Activated B cell treated with CpG ODN at 0.5 μM for 24 hours (primary cell): ENCODE measurements at regions not wholly inside any gene's neighbourhood (a gene's known extent, or its start where the extent isn't known, plus 50 kb on each side); places are given as distances from the start of the nearest gene placed in this dataset.

Experiments used
- ATAC-seq: fragments of 200-7000 bp; cut with Tn5 transposase; one replicate; pipeline ENCODE4 v1.10.0; 2021; ENCODE audit warnings: low read depth, mild to moderate bottlenecking, moderate library complexity
- CTCF ChIA-PET: fragments of 350-600 bp; sonication (Branson Sonifier 250); formaldehyde crosslinking; loops from one replicate; lab custom pipeline; 2021; ENCODE audit warnings: antibody characterized with exemption; lab: Charles Lee
- POLR2A ChIA-PET: fragments of 350-600 bp; sonication (Branson Sonifier 250); formaldehyde crosslinking; loops from one replicate; lab custom pipeline; 2021; ENCODE audit warnings: antibody characterized with exemption; lab: Charles Lee
- DNase-seq: peaks from one replicate; pipeline ENCODE4 v3.0.0; 2022
- H3K27ac Mint-ChIP-seq: one replicate; pipeline ENCODE4 v1.8.0; 2020; ENCODE audit warnings: mixed read lengths
- H3K27me3 Mint-ChIP-seq: one replicate; pipeline ENCODE4 v1.8.0; 2021; ENCODE audit warnings: mixed read lengths
- H3K36me3 Mint-ChIP-seq: one replicate; pipeline ENCODE4 v1.8.0; 2021; ENCODE audit warnings: low read depth, mixed read lengths
- H3K4me1 Mint-ChIP-seq: one replicate; pipeline ENCODE4 v1.8.0; 2021; ENCODE audit warnings: mixed read lengths
- H3K4me3 Mint-ChIP-seq: one replicate; pipeline ENCODE4 v1.8.0; 2020; ENCODE audit warnings: mild to moderate bottlenecking, mixed read lengths
- H3K9me3 Mint-ChIP-seq: one replicate; pipeline ENCODE4 v1.8.0; 2020; ENCODE audit warnings: mixed read lengths
- CTCF ChIP-seq: fragments of 200-600 bp; IDR thresholded peaks from one replicate; pipeline ENCODE4 v1.8.0; 2022; ENCODE audit warnings: antibody characterized with exemption, mild to moderate bottlenecking
- intact Hi-C: fragments of 100-400 bp; cut with micrococcal nuclease; formaldehyde crosslinking; loops from one replicate; pipeline ENCODE4 v1.15.1; 2024

GRCh38 chr3:21028412-21028811 is 722.6 kb downstream of the ZNF385D start:
- H3K27me3 Mint-ChIP-seq: no peaks in the 10 kb centered on the region
- H3K27ac Mint-ChIP-seq: no peak overlapping the region
- POLR2A ChIA-PET: no interaction called here
- H3K4me1 Mint-ChIP-seq: no peaks in the 10 kb centered on the region
- H3K4me3 Mint-ChIP-seq: no peak overlapping the region
- no peaks in the 10 kb centered on the region for H3K9me3 Mint-ChIP-seq
- DNase-seq (no peak), ATAC-seq (no peak)
- intact Hi-C loops: no loop called here
- H3K36me3 Mint-ChIP-seq: no peaks in the 10 kb centered on the region
- CTCF ChIA-PET: no interaction called here
- TF ChIP-seq CTCF: no peak

- no peaks in the 10 kb centered on the region for H3K36me3 Mint-ChIP-seq
- ATAC-seq (no peak), DNase-seq (no peak)
- intact Hi-C loops: no loop called here
- POLR2A ChIA-PET: no interaction called here
- no peaks in the 10 kb centered on the region for H3K27me3 Mint-ChIP-seq
- no peak overlapping the region for H3K4me3 Mint-ChIP-seq
- CTCF ChIA-PET: no interaction called here
- H3K9me3 Mint-ChIP-seq: no peaks in the 10 kb centered on the region
- H3K4me1 Mint-ChIP-seq: no peaks in the 10 kb centered on the region
- H3K27ac Mint-ChIP-seq: no peak overlapping the region
- TF ChIP-seq CTCF: no peak
These were observed 726.4 kb downstream of the ZNF385D start for GRCh38 chr3:21024563-21024962.

- no peaks in the 10 kb centered on the region for H3K27me3 Mint-ChIP-seq
- peaks cover 7% of the 10 kb centered on the region for H3K9me3 Mint-ChIP-seq
- no peak overlapping the region for H3K27ac Mint-ChIP-seq
- TF ChIP-seq CTCF: no peak
- H3K36me3 Mint-ChIP-seq: no peaks in the 10 kb centered on the region
- ATAC-seq (no peak), DNase-seq (no peak)
- ChIA-PET CTCF (no interaction called here), POLR2A (no interaction called here)
- intact Hi-C loops: no loop called here
- H3K4me1 Mint-ChIP-seq: no peaks in the 10 kb centered on the region
- H3K4me3 Mint-ChIP-seq: no peak overlapping the region
These were observed 730.3 kb downstream of the ZNF385D start for GRCh38 chr3:21020681-21021080.

- ChIA-PET CTCF (no interaction called here), POLR2A (no interaction called here)
- Mint-ChIP-seq H3K4me1 (no peaks in the 10 kb centered on the region), H3K36me3 (no peaks in the 10 kb centered on the region), H3K4me3 (no peak overlapping the region), H3K27me3 (no peaks in the 10 kb centered on the region), H3K9me3 (peaks cover 10% of the 10 kb centered on the region), H3K27ac (no peak overlapping the region)
- DNase-seq: no peak
- ATAC-seq: no peak
- intact Hi-C loops: no loop called here
- no peak for TF ChIP-seq CTCF
These were observed 731.0 kb downstream of the ZNF385D start for GRCh38 chr3:21020043-21020442.

- H3K27me3 Mint-ChIP-seq: no peaks in the 10 kb centered on the region
- no peak for DNase-seq
- no peak overlapping the region for H3K27ac Mint-ChIP-seq
- H3K36me3 Mint-ChIP-seq: no peaks in the 10 kb centered on the region
- peaks cover 21% of the 10 kb centered on the region for H3K9me3 Mint-ChIP-seq
- no peak for ATAC-seq
- H3K4me3 Mint-ChIP-seq: no peak overlapping the region
- CTCF ChIA-PET: no interaction called here
- POLR2A ChIA-PET: no interaction called here
- intact Hi-C loops: no loop called here
- TF ChIP-seq CTCF: no peak
- H3K4me1 Mint-ChIP-seq: no peaks in the 10 kb centered on the region
These were observed 733.7 kb downstream of the ZNF385D start for GRCh38 chr3:21017115-21017852.
